ENCODE measurements at regions not wholly inside any gene's neighbourhood (a gene's known extent, or its start where the extent isn't known, plus 50 kb on each side); places are given as distances from the start of the nearest gene placed in this dataset.

GRCh38 chr2:205902041-205902899 is 183.7 kb downstream of the INO80D start:
- ChIA-PET POLR2A (no interaction called here), CTCF (interaction anchor here (1.3 to 6.0 kb wide), 4 partner anchors 23 to 48 kb away, joined by 3 to 59 read pairs (median 30); no protein-coding TSS in a partner anchor)
- Histone ChIP-seq H3K27me3 (ENCODE audit: control insufficient read depth in 2 of 2, insufficient read depth in 2 of 2, low read length in 2 of 2) (peaks cover 2 to 8% of the 10 kb centered on the region in 2 experiments), H3K9me1 (replicated peaks; ENCODE audit: control insufficient read depth, extremely low read depth, insufficient read depth, low read length) (no peaks in the 10 kb centered on the region), H3K27ac (ENCODE audit: insufficient read depth, low read depth, low read length) (no peak overlapping the region), H3K4me2 (ENCODE audit: insufficient read depth, low read length) (no peak overlapping the region), H4K20me1 (replicated peaks; ENCODE audit: control insufficient read depth, extremely low read depth, insufficient read depth, low read length) (no peaks in the 10 kb centered on the region), H3K4me1 (ENCODE audit: control insufficient read depth, extremely low read depth, insufficient read depth, low read length) (no peaks in the 10 kb centered on the region), H3K79me2 (ENCODE audit: control insufficient read depth, insufficient read depth, low read length) (no peaks in the 10 kb centered on the region), H3K36me3 (ENCODE audit: control insufficient read depth in 2 of 2, extremely low read depth in 1 of 2, insufficient read depth in 2 of 2, low read length in 2 of 2) (no peaks in the 10 kb centered on the region), H3K4me3 (replicated peaks in 1 of 3; ENCODE audit: insufficient read depth in 1 of 3, low read depth in 1 of 3, low read length in 3 of 3) (no peak overlapping the region), H3K9ac (replicated peaks; ENCODE audit: extremely low read depth, insufficient read depth, low read length) (no peak overlapping the region), H3K9me3 (replicated peaks; ENCODE audit: control insufficient read depth, insufficient read depth, low read length) (no peaks in the 10 kb centered on the region), H2AFZ (ENCODE audit: low read depth, low read length) (no peak overlapping the region)
- intact Hi-C loops (cut with micrococcal nuclease), result no loop called here
- FAIRE-seq (no peak), DNase-seq (ENCODE audit: low read depth, low spot score) (no peak)
- dilution Hi-C loops (cut with MboI; ENCODE audit: extremely low pct_ligation_motif_present, low sequenced_read_pairs), result no loop called here
- no TSS peak for BruUV-seq (replicated peaks)
- TF ChIP-seq JUN (IDR thresholded peaks at IDR 0.05; ENCODE audit: borderline replicate concordance, insufficient read depth, insufficient read length, low read depth) (peak; percentile 37), POLR2A (IDR thresholded peaks at IDR 0.05; ENCODE audit: low read depth, low read length) (no peak)

- no peak for TF ChIP-seq CTCF (IDR thresholded peaks at IDR 0.05; ENCODE audit: extremely low read depth in 1 of 2, insufficient read depth in 1 of 2, low read depth in 1 of 2, low read length in 2 of 2)
- no peak for TF ChIP-seq MYC (IDR thresholded peaks at IDR 0.05; ENCODE audit: low read depth, low read length)
- TF ChIP-seq JUN (IDR thresholded peaks at IDR 0.05; ENCODE audit: borderline replicate concordance, insufficient read depth, insufficient read length, low read depth), result no peak
- no peak for TF ChIP-seq FOS (IDR thresholded peaks at IDR 0.05; ENCODE audit: borderline replicate concordance, insufficient read depth, low read length)
- no peak for TF ChIP-seq POLR2A (IDR thresholded peaks at IDR 0.05; ENCODE audit: low read depth, low read length)
- no peak for TF ChIP-seq EZH2 (IDR thresholded peaks at IDR 0.05; ENCODE audit: borderline replicate concordance, low read depth, low read length, severe bottlenecking)
- TF ChIP-seq POLR2AphosphoS5 (IDR thresholded peaks at IDR 0.05; ENCODE audit: insufficient read depth, low read depth, low read length), result no peak
- TF ChIP-seq MAX (IDR thresholded peaks at IDR 0.05; ENCODE audit: insufficient read depth, insufficient read length), result no peak
- TF ChIP-seq GATA2 (IDR thresholded peaks at IDR 0.05; ENCODE audit: insufficient read depth, insufficient read length, low read depth, low read length), result no peak
- Histone ChIP-seq H3K36me3 (ENCODE audit: control insufficient read depth in 2 of 2, extremely low read depth in 1 of 2, insufficient read depth in 2 of 2, low read length in 2 of 2) (no peaks in the 10 kb centered on the region), H3K27me3 (ENCODE audit: control insufficient read depth in 2 of 2, insufficient read depth in 2 of 2, low read length in 2 of 2) (peaks cover 2 to 8% of the 10 kb centered on the region in 2 experiments), H3K9me3 (replicated peaks; ENCODE audit: control insufficient read depth, insufficient read depth, low read length) (no peaks in the 10 kb centered on the region), H3K9me1 (replicated peaks; ENCODE audit: control insufficient read depth, extremely low read depth, insufficient read depth, low read length) (no peaks in the 10 kb centered on the region), H4K20me1 (replicated peaks; ENCODE audit: control insufficient read depth, extremely low read depth, insufficient read depth, low read length) (no peaks in the 10 kb centered on the region), H3K9ac (replicated peaks; ENCODE audit: extremely low read depth, insufficient read depth, low read length) (no peak overlapping the region), H3K4me2 (ENCODE audit: insufficient read depth, low read length) (no peak overlapping the region), H3K79me2 (ENCODE audit: control insufficient read depth, insufficient read depth, low read length) (no peaks in the 10 kb centered on the region), H3K27ac (ENCODE audit: insufficient read depth, low read depth, low read length) (no peak overlapping the region), H2AFZ (ENCODE audit: low read depth, low read length) (no peak overlapping the region), H3K4me1 (ENCODE audit: control insufficient read depth, extremely low read depth, insufficient read depth, low read length) (no peaks in the 10 kb centered on the region), H3K4me3 (replicated peaks in 1 of 3; ENCODE audit: insufficient read depth in 1 of 3, low read depth in 1 of 3, low read length in 3 of 3) (no peak overlapping the region)
- FAIRE-seq, result no peak
- no TSS peak for BruUV-seq (replicated peaks)
- dilution Hi-C loops (cut with MboI; ENCODE audit: extremely low pct_ligation_motif_present, low sequenced_read_pairs), result no loop called here
- intact Hi-C loops (cut with micrococcal nuclease), result no loop called here
- ChIA-PET POLR2A (no interaction called here), CTCF (interaction anchor here (1.3 to 6.0 kb wide), 3 partner anchors 24 to 46 kb away, joined by 3 to 59 read pairs (median 51); no protein-coding TSS in a partner anchor)
- DNase-seq (ENCODE audit: low read depth, low spot score), result no peak
Observed at GRCh38 chr2:205901491-205901890, 184.5 kb downstream of the INO80D start.

Measured in endothelial cell of umbilical vein (primary cell).